ENCODE measurements at regions not wholly inside any gene's neighbourhood (a gene's known extent, or its start where the extent isn't known, plus 50 kb on each side); places are given as distances from the start of the nearest gene placed in this dataset.

DNA sequence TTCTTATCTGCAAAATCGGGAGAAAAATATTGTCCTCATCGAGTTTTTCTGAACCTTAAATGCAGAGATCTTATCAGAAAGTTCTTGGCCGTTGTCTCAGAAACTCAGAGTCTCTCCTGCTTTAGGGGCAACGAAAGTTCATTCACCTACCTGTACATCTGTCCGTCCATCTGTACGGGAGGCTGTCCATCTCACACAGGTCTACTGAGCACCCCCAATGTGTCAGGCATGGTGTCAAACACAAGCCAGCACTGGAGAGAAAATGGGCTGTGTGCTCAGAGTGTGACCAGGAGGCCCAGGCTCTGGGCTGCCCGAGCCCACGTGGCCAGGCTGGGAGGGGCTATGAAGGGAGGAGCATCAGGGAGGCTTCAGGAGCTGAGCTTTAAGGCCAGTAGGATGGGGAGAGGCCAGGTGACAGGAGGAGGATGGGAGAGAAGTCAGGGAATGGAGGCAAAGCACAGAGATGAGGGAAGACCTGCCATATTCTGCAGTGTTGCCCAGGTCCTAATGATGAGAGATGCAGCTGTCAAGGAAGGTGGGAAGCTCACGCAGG lies 62.4 kb upstream of the MYEOV start:
- TF ChIP-seq, protein P1, sequence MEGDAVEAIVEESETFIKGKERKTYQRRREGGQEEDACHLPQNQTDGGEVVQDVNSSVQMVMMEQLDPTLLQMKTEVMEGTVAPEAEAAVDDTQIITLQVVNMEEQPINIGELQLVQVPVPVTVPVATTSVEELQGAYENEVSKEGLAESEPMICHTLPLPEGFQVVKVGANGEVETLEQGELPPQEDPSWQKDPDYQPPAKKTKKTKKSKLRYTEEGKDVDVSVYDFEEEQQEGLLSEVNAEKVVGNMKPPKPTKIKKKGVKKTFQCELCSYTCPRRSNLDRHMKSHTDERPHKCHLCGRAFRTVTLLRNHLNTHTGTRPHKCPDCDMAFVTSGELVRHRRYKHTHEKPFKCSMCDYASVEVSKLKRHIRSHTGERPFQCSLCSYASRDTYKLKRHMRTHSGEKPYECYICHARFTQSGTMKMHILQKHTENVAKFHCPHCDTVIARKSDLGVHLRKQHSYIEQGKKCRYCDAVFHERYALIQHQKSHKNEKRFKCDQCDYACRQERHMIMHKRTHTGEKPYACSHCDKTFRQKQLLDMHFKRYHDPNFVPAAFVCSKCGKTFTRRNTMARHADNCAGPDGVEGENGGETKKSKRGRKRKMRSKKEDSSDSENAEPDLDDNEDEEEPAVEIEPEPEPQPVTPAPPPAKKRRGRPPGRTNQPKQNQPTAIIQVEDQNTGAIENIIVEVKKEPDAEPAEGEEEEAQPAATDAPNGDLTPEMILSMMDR (optimal IDR thresholded peaks at IDR 0.05 in 1 of 3, IDR thresholded peaks at IDR 0.05 in 1 of 3, conservative IDR thresholded peaks at IDR 0.05 in 1 of 3; ENCODE audit: extremely low read depth in 1 of 3, insufficient read depth in 2 of 3, low read length in 3 of 3) = no peak
- TF ChIP-seq EZH2 (IDR thresholded peaks at IDR 0.05; ENCODE audit: low read length) = no peak
